ENCODE measurements at regions not wholly inside any gene's neighbourhood (a gene's known extent, or its start where the extent isn't known, plus 50 kb on each side); places are given as distances from the start of the nearest gene placed in this dataset.

GRCh38 chr2:146950911-146951310 is 893.9 kb upstream of the ACVR2A start:
- POLR2A ChIA-PET = no interaction called here
- Mint-ChIP-seq H3K9me3 (no peaks in the 10 kb centered on the region), H3K36me3 (no peaks in the 10 kb centered on the region), H3K4me3 (no peak overlapping the region), H3K27me3 (no peaks in the 10 kb centered on the region), H3K4me1 (no peaks in the 10 kb centered on the region), H3K27ac (no peak overlapping the region)
- no peak for DNase-seq
- ATAC-seq (ENCODE audit: low read depth) = no peak

DNA sequence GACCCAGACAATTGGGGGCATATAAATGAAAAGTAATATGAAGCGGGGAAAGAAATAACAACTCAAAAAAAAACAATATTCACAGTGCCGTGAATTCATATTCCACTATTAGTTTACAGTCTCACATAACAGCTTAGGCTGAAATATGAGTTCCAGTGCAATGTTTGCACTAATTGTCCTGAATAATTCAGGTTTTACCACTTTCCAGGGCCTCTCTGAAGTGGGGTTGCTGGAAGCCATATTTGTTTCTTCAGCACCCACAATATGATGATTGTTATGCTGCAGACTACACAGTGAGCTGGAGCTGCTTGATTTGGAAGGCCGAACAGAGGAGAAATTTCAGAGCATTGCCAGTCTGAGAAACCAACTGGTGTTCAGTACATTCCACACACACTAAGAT is 894.5 kb upstream of the ACVR2A start:
- H3K27me3 Mint-ChIP-seq = no peaks in the 10 kb centered on the region
- H3K27ac Mint-ChIP-seq = no peak overlapping the region
- POLR2A ChIA-PET = no interaction called here
- H3K36me3 Mint-ChIP-seq = no peaks in the 10 kb centered on the region
- DNase-seq (no peak), ATAC-seq (ENCODE audit: low read depth) (no peak)
- no peak overlapping the region for H3K4me3 Mint-ChIP-seq
- no peaks in the 10 kb centered on the region for H3K4me1 Mint-ChIP-seq
- H3K9me3 Mint-ChIP-seq = no peaks in the 10 kb centered on the region

DNA sequence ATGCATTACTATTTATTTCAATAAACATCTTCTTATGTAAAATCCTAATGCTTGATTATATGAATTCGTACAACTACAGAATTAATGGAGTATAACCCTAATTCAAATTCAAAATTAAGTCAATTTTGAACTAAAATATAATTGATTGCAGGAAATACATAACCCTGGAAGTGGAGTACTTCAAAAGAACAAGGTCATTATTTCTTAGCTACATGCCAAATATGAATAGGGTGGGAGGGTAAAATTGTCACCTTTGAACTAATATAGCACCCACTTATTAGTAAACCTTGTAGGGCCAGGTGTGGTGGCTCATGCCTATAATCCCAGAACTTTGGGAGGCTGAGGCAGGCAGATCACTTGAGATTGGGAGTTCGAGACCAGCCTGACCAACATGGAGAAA is 895.4 kb upstream of the ACVR2A start:
- H3K36me3 Mint-ChIP-seq = no peaks in the 10 kb centered on the region
- H3K27ac Mint-ChIP-seq = no peak overlapping the region
- H3K4me1 Mint-ChIP-seq = no peaks in the 10 kb centered on the region
- H3K4me3 Mint-ChIP-seq = no peak overlapping the region
- no peaks in the 10 kb centered on the region for H3K9me3 Mint-ChIP-seq
- ATAC-seq (ENCODE audit: low read depth) (no peak), DNase-seq (no peak)
- POLR2A ChIA-PET = no interaction called here
- no peaks in the 10 kb centered on the region for H3K27me3 Mint-ChIP-seq

DNA sequence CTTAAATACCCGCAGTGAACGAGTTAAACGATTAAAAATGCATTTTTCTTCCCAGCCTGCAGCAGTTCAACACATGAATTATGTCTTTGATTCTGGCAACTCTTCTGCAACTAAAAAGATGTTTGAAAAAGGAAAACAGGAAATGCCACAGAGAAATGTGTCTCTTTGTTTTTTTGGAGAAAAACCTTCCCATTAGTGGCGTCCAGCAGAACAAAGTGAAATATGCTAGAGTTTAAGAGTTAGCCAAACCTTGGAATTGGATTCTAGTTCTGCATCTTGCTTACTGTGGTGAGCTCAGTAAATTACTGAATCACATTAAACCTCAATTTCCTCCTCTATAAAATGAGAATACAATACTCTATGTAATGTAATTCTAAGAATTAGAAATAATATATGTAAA is 900.2 kb upstream of the ACVR2A start:
- Mint-ChIP-seq H3K36me3 (no peaks in the 10 kb centered on the region), H3K4me3 (no peak overlapping the region), H3K27ac (no peak overlapping the region), H3K9me3 (no peaks in the 10 kb centered on the region), H3K27me3 (peaks cover 2% of the 10 kb centered on the region), H3K4me1 (no peaks in the 10 kb centered on the region)
- POLR2A ChIA-PET = no interaction called here
- ATAC-seq (ENCODE audit: low read depth) (no peak), DNase-seq (no peak)

- Mint-ChIP-seq H3K9me3 (no peaks in the 10 kb centered on the region), H3K27ac (no peak overlapping the region)
- POLR2A ChIA-PET = no interaction called here
These were observed 904.7 kb upstream of the ACVR2A start for GRCh38 chr2:146939991-146940685.

DNA sequence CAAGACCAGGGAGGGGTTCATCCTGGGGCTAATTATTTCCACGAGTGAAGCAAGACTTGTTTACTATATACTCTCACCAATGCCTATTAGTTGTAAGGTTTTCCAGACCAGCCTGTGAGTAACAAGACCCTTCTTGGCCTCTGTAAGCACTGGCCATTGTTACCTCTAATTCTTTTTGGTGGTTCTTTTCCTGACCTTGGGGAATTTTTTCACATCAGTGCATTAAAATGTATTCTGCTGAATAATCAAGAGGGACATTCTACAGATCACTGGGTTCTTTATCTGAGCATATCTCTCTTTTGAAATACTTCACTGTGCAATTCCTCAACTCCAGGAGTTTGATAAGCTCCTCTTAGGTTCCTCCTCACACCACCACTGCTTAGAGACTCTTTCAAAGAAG is 909.9 kb upstream of the ACVR2A start:
- POLR2A ChIA-PET = no interaction called here
- Mint-ChIP-seq H3K4me1 (no peaks in the 10 kb centered on the region), H3K27me3 (no peaks in the 10 kb centered on the region), H3K9me3 (peaks cover 5% of the 10 kb centered on the region), H3K36me3 (no peaks in the 10 kb centered on the region), H3K27ac (no peak overlapping the region), H3K4me3 (no peak overlapping the region)
- DNase-seq = no peak
- no peak for ATAC-seq (ENCODE audit: low read depth)

More at GRCh38 chr2:146939991-146940685, 904.7 kb upstream of the ACVR2A start:
- peaks cover 2% of the 10 kb centered on the region for H3K27me3 Mint-ChIP-seq
- DNase-seq (no peak), ATAC-seq (ENCODE audit: low read depth) (no peak)
- H3K36me3 Mint-ChIP-seq = no peaks in the 10 kb centered on the region
- H3K4me1 Mint-ChIP-seq = no peaks in the 10 kb centered on the region
- H3K4me3 Mint-ChIP-seq = no peak overlapping the region

- Mint-ChIP-seq H3K9me3 (peaks cover 6% of the 10 kb centered on the region), H3K4me1 (no peaks in the 10 kb centered on the region), H3K27me3 (no peaks in the 10 kb centered on the region), H3K36me3 (no peaks in the 10 kb centered on the region), H3K27ac (no peak overlapping the region), H3K4me3 (no peak overlapping the region)
- no peak for ATAC-seq (ENCODE audit: low read depth)
- DNase-seq = no peak
- POLR2A ChIA-PET = no interaction called here
These were observed 913.7 kb upstream of the ACVR2A start for GRCh38 chr2:146931109-146931508.

- Mint-ChIP-seq H3K9me3 (peaks cover 2% of the 10 kb centered on the region), H3K4me1 (no peaks in the 10 kb centered on the region), H3K4me3 (no peak overlapping the region), H3K27me3 (no peaks in the 10 kb centered on the region), H3K36me3 (no peaks in the 10 kb centered on the region), H3K27ac (no peak overlapping the region)
- POLR2A ChIA-PET = no interaction called here
- ATAC-seq (ENCODE audit: low read depth) (no peak), DNase-seq (no peak)
These were observed 917.6 kb upstream of the ACVR2A start for GRCh38 chr2:146927080-146927711.

DNA sequence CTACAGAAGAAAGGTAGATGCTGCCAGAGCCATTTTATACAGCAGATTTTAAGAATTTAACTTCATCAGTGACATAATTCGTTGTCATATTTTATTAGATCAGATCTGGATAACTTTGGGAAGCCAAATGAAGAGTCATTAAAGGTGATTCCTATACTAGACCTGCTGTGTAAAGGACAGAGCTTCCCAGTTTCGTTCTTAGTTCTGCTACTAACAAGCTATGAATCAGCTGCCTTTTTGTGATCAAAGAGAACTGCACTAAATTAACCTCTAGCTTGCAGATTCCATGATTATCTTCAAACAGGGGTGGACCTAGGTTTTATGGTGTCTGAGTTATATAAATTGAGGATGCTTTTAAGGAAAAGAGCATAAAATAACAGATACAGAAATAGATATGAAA is 926.5 kb upstream of the ACVR2A start:
- POLR2A ChIA-PET = no interaction called here
- H3K4me3 Mint-ChIP-seq = no peak overlapping the region
- no peaks in the 10 kb centered on the region for H3K9me3 Mint-ChIP-seq
- no peaks in the 10 kb centered on the region for H3K27me3 Mint-ChIP-seq
- DNase-seq (no peak), ATAC-seq (ENCODE audit: low read depth) (no peak)
- H3K4me1 Mint-ChIP-seq = no peaks in the 10 kb centered on the region
- no peaks in the 10 kb centered on the region for H3K36me3 Mint-ChIP-seq
- H3K27ac Mint-ChIP-seq = no peak overlapping the region

DNA sequence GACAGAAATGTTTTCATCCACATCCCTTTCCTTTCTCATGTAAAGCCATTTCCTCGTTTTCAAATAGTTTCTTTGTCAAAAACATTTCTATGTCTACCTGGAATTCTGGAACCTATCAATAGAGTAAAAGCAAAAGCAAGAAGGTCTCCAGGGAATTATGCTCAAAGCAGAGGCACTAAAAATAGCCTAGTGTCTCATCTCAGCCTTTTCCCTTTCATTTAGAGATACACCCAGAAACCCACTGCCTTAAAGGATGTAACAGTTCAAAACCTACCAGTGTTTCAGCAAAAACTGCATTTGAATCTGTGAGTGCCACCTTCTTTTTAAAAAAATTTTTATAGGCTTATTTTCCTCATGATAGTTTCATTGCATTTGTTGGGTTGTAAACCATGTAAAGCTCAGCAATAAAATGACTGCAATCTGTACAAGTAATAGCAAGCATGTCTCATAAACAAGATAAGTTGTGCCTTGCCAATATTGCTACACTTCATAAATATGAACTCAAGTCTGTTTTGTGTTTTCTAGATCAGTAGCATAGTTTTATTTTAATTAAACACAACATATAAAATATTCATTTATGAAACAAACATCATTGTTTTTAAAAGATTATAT is 927.3 kb upstream of the ACVR2A start:
- H3K27me3 Mint-ChIP-seq = no peaks in the 10 kb centered on the region
- H3K4me3 Mint-ChIP-seq = no peak overlapping the region
- no peak overlapping the region for H3K27ac Mint-ChIP-seq
- POLR2A ChIA-PET = no interaction called here
- no peaks in the 10 kb centered on the region for H3K4me1 Mint-ChIP-seq
- no peaks in the 10 kb centered on the region for H3K9me3 Mint-ChIP-seq
- ATAC-seq (ENCODE audit: low read depth) (no peak), DNase-seq (no peak)
- H3K36me3 Mint-ChIP-seq = no peaks in the 10 kb centered on the region

DNA sequence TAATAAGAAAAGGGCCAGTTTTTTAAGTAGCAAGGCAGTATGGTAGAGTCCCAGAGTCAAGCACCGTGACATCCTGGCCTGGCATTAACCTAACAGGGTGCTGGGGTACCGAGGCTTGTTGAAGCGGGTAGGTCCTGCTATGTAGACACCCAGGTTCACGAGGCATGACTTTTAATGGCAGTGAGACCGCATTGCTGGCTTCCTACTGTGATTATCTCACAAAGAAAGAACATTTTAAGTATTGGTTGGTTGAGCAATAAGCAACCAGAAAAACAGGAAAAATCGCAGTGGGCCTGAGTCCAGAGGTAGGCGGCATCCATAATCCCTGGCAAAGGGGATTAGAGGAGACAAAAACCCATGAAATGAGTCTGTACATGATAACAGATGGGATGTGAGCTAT is 927.9 kb upstream of the ACVR2A start:
- Mint-ChIP-seq H3K9me3 (no peaks in the 10 kb centered on the region), H3K27me3 (no peaks in the 10 kb centered on the region), H3K4me3 (no peak overlapping the region), H3K27ac (no peak overlapping the region), H3K4me1 (no peaks in the 10 kb centered on the region), H3K36me3 (no peaks in the 10 kb centered on the region)
- ATAC-seq (ENCODE audit: low read depth) (no peak), DNase-seq (no peak)
- POLR2A ChIA-PET = no interaction called here

DNA sequence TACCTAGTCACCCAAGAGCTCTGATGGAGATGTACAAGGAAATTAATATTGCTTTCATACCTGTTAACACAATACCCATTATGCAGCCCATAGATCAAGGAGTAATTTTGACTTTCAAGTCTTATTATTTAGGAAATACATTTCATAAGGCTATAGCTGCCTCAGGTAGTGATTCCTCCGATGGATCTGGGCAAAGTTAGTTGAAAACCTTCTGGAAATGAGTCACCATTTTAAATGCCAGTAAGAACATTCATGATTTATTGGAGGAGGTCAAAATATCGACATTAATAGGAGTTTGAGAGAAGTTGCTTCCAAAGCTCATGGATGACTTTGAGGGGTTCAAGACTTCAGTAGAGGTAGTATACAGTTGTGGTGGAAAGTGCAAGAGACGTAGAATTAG is 931.4 kb upstream of the ACVR2A start:
- no peaks in the 10 kb centered on the region for H3K9me3 Mint-ChIP-seq
- H3K27ac Mint-ChIP-seq = no peak overlapping the region
- H3K36me3 Mint-ChIP-seq = no peaks in the 10 kb centered on the region
- POLR2A ChIA-PET = no interaction called here
- H3K27me3 Mint-ChIP-seq = no peaks in the 10 kb centered on the region
- no peak for DNase-seq
- H3K4me1 Mint-ChIP-seq = no peaks in the 10 kb centered on the region
- no peak for ATAC-seq (ENCODE audit: low read depth)
- H3K4me3 Mint-ChIP-seq = no peak overlapping the region

- POLR2A ChIA-PET = no interaction called here
These were observed 932.3 kb upstream of the ACVR2A start for GRCh38 chr2:146912536-146912935.

DNA sequence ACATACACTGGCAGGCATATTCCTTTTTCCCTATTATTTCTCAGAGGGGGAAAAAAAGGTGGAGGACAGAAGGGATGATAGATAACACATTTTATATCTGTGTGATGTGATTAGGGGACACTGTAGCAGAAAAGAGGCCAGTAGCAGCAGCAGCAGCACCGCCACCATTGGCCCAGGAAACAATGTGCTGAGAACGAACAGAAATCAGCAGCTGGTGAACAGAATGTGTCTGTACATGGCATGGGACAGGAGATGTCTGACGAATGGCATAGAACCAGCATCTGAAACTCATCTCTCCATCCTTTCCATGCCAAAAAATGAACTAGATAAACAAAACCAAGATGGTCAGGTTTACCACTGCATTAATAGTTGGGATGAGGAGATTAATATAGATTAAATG is 936.1 kb upstream of the ACVR2A start:
- H3K36me3 Mint-ChIP-seq = no peaks in the 10 kb centered on the region
- H3K4me3 Mint-ChIP-seq = no peak overlapping the region
- H3K27ac Mint-ChIP-seq = no peak overlapping the region
- H3K9me3 Mint-ChIP-seq = peaks cover 2% of the 10 kb centered on the region
- DNase-seq (no peak), ATAC-seq (ENCODE audit: low read depth) (no peak)
- H3K4me1 Mint-ChIP-seq = no peaks in the 10 kb centered on the region
- POLR2A ChIA-PET = no interaction called here
- H3K27me3 Mint-ChIP-seq = no peaks in the 10 kb centered on the region

More at GRCh38 chr2:146912536-146912935, 932.3 kb upstream of the ACVR2A start:
- no peak for DNase-seq
- H3K4me3 Mint-ChIP-seq = no peak overlapping the region
- no peaks in the 10 kb centered on the region for H3K36me3 Mint-ChIP-seq
- ATAC-seq (ENCODE audit: low read depth) = no peak
- H3K27me3 Mint-ChIP-seq = no peaks in the 10 kb centered on the region
- no peaks in the 10 kb centered on the region for H3K9me3 Mint-ChIP-seq
- no peak overlapping the region for H3K27ac Mint-ChIP-seq
- no peaks in the 10 kb centered on the region for H3K4me1 Mint-ChIP-seq

All from activated naive CD8-positive, alpha-beta T cell treated with anti-CD3 and anti-CD28 coated beads, Interleukin-2, amount 10 ng/mL, durations not matched to agents 7 days and 5 days (primary cell).